ENCODE measurements at regions not wholly inside any gene's neighbourhood (a gene's known extent, or its start where the extent isn't known, plus 50 kb on each side); places are given as distances from the start of the nearest gene placed in this dataset.

DNA sequence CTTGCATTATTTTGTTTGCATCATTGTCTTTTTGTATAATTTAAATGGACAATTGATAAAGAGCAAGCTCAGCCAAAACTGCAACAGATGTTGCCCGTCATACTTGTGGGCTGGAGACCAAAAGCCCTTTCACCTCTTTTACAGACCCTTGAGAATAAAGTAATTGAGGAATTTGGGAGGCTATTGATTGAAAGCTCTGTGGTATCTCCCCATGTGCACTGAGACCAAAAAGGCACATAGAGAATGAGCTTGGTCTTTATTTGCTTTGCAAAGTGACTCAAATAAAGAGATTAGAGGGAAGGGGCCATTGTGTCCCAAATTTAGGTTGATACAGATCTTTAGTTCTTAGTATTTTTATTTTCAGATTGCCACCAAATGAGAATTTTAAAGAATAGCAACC, 617.6 kb downstream of the TRHDE start:
- TF ChIP-seq HDAC2 (IDR thresholded peaks at IDR 0.05; ENCODE audit: borderline replicate concordance in 1 of 2, low read depth in 2 of 2, low read length in 2 of 2) = no peak
- no peak for TF ChIP-seq TAF1 (IDR thresholded peaks at IDR 0.05; ENCODE audit: low read depth, low read length)
- no peak for TF ChIP-seq CHD1 (IDR thresholded peaks at IDR 0.05; ENCODE audit: low read depth, low read length)
- TF ChIP-seq, protein P1, sequence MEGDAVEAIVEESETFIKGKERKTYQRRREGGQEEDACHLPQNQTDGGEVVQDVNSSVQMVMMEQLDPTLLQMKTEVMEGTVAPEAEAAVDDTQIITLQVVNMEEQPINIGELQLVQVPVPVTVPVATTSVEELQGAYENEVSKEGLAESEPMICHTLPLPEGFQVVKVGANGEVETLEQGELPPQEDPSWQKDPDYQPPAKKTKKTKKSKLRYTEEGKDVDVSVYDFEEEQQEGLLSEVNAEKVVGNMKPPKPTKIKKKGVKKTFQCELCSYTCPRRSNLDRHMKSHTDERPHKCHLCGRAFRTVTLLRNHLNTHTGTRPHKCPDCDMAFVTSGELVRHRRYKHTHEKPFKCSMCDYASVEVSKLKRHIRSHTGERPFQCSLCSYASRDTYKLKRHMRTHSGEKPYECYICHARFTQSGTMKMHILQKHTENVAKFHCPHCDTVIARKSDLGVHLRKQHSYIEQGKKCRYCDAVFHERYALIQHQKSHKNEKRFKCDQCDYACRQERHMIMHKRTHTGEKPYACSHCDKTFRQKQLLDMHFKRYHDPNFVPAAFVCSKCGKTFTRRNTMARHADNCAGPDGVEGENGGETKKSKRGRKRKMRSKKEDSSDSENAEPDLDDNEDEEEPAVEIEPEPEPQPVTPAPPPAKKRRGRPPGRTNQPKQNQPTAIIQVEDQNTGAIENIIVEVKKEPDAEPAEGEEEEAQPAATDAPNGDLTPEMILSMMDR (IDR thresholded peaks at IDR 0.05; ENCODE audit: control extremely low read depth in 1 of 3, insufficient read depth in 1 of 3, low read depth in 1 of 3, low read length in 3 of 3) = no peak
- TF ChIP-seq RFX5 (IDR thresholded peaks at IDR 0.05; ENCODE audit: borderline replicate concordance, low read depth, low read length) = no peak
- TF ChIP-seq, protein P2, sequence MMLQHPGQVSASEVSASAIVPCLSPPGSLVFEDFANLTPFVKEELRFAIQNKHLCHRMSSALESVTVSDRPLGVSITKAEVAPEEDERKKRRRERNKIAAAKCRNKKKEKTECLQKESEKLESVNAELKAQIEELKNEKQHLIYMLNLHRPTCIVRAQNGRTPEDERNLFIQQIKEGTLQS (IDR thresholded peaks at IDR 0.05; ENCODE audit: insufficient read depth, low read depth, low read length) = no peak
- no peak for TF ChIP-seq POLR2A (IDR thresholded peaks at IDR 0.05; ENCODE audit: control extremely low read depth in 1 of 2, low read depth in 2 of 2, low read length in 2 of 2)
- TF ChIP-seq TAF7 (optimal IDR thresholded peaks at IDR 0.05; ENCODE audit: borderline replicate concordance, low read depth, low read length) = no peak
- no peak for TF ChIP-seq BACH1 (IDR thresholded peaks at IDR 0.05; ENCODE audit: low read length)

All from H1 (cell line).